ENCODE measurements at regions not wholly inside any gene's neighbourhood (a gene's known extent, or its start where the extent isn't known, plus 50 kb on each side); places are given as distances from the start of the nearest gene placed in this dataset.

GRCh38 chr11:119803726-119804294 is 74.8 kb upstream of the NECTIN1 start:
- no peaks in the 10 kb centered on the region for H3K36me3 ChIP-seq
- TF ChIP-seq CTCF (IDR thresholded peaks at IDR 0.05) (no peak), POLR2A (IDR thresholded peaks at IDR 0.05) (no peak)
- no peak overlapping the region for H3K27ac ChIP-seq
- H3K9me3 ChIP-seq = no peaks in the 10 kb centered on the region
- H3K4me3 ChIP-seq = no peak overlapping the region
- no peaks in the 10 kb centered on the region for H3K27me3 ChIP-seq
- H3K4me1 ChIP-seq = peaks cover 0 to 6% (median 0%) of the 10 kb centered on the region in 4 donors
- peak in 1 of 3 donors; percentile 38 for DNase-seq

- DNase-seq = peak in 1 of 3 donors; percentile 9
- no peaks in the 10 kb centered on the region for H3K9me3 ChIP-seq
- H3K4me3 ChIP-seq = no peak overlapping the region
- peaks cover 0 to 6% (median 0%) of the 10 kb centered on the region in 4 donors for H3K4me1 ChIP-seq
- no peaks in the 10 kb centered on the region for H3K36me3 ChIP-seq
- H3K27me3 ChIP-seq = no peaks in the 10 kb centered on the region
- no peak overlapping the region for H3K27ac ChIP-seq
- TF ChIP-seq CTCF (IDR thresholded peaks at IDR 0.05) = no peak
- TF ChIP-seq POLR2A (IDR thresholded peaks at IDR 0.05) = no peak
These were observed 74.1 kb upstream of the NECTIN1 start for GRCh38 chr11:119803139-119803538.

- Histone ChIP-seq H3K27me3 (no peaks in the 10 kb centered on the region), H3K27ac (no peak overlapping the region), H3K4me1 (peaks cover 0 to 6% (median 0%) of the 10 kb centered on the region in 4 donors), H3K4me3 (no peak overlapping the region), H3K36me3 (no peaks in the 10 kb centered on the region), H3K9me3 (no peaks in the 10 kb centered on the region)
- TF ChIP-seq CTCF (IDR thresholded peaks at IDR 0.05) (no peak), POLR2A (IDR thresholded peaks at IDR 0.05) (no peak)
- peak in 1 of 3 donors; percentile 19 for DNase-seq
These were observed 73.7 kb upstream of the NECTIN1 start for GRCh38 chr11:119802670-119803069.

- Histone ChIP-seq H3K27ac (no peak overlapping the region), H3K9me3 (no peaks in the 10 kb centered on the region), H3K27me3 (no peaks in the 10 kb centered on the region), H3K4me3 (no peak overlapping the region), H3K36me3 (no peaks in the 10 kb centered on the region), H3K4me1 (no peaks in the 10 kb centered on the region)
- peak in 1 of 3 donors; percentile 23 for DNase-seq
- TF ChIP-seq POLR2A (IDR thresholded peaks at IDR 0.05) (no peak), CTCF (IDR thresholded peaks at IDR 0.05) (no peak)
These were observed 71.6 kb upstream of the NECTIN1 start for GRCh38 chr11:119800619-119801018.

- TF ChIP-seq POLR2A (IDR thresholded peaks at IDR 0.05) (no peak), CTCF (IDR thresholded peaks at IDR 0.05) (no peak)
- DNase-seq = peak in 1 of 3 donors; percentile 13
- Histone ChIP-seq H3K4me3 (no peak overlapping the region), H3K27ac (no peak overlapping the region), H3K36me3 (no peaks in the 10 kb centered on the region), H3K9me3 (no peaks in the 10 kb centered on the region), H3K27me3 (no peaks in the 10 kb centered on the region), H3K4me1 (no peaks in the 10 kb centered on the region)
These were observed 71.2 kb upstream of the NECTIN1 start for GRCh38 chr11:119800171-119800570.

- Histone ChIP-seq H3K36me3 (no peaks in the 10 kb centered on the region), H3K4me1 (no peaks in the 10 kb centered on the region), H3K27ac (no peak overlapping the region), H3K4me3 (no peak overlapping the region), H3K9me3 (no peaks in the 10 kb centered on the region), H3K27me3 (no peaks in the 10 kb centered on the region)
- peak in 1 of 3 donors; percentile 18 for DNase-seq
- TF ChIP-seq CTCF (IDR thresholded peaks at IDR 0.05) (no peak), POLR2A (IDR thresholded peaks at IDR 0.05) (no peak)
These were observed 69.7 kb upstream of the NECTIN1 start for GRCh38 chr11:119798656-119799055.

All from Peyer's patch (tissue), 4 donors.